Renal cortex interstitium (tissue), 11 donors: ENCODE measurements at regions not wholly inside any gene's neighbourhood (a gene's known extent, or its start where the extent isn't known, plus 50 kb on each side); places are given as distances from the start of the nearest gene placed in this dataset.

ENCODE experiments used
- DNase-seq, 11 donors: peaks; one replicate each; pipeline ENCODE4 v3.0.0-alpha.2; 2013; ENCODE audit warnings: low read depth in 9 of 11, low spot score in 4 of 11; ENCODE audit errors: extremely low read depth in 1 of 11

DNA sequence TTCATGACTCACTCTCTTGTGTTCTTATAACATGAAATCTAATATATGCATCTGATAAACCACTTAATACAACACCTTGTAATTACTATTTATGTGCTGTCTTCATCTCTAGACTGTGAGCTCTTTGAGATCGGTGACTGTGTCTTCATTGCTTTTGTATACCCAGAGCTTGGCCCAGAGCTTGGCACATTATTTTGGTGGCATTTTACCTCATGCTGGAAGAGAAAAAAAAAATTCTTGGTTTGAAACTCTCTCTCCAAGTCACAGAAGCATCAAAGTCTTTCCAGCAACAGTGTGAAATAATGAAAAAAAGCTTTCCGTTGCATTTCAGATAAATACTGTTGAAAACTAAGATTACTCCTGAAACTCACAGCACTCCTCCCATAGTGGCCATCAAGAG is 451.6 kb downstream of the NUF2 start:
- DNase-seq = no peak

DNA sequence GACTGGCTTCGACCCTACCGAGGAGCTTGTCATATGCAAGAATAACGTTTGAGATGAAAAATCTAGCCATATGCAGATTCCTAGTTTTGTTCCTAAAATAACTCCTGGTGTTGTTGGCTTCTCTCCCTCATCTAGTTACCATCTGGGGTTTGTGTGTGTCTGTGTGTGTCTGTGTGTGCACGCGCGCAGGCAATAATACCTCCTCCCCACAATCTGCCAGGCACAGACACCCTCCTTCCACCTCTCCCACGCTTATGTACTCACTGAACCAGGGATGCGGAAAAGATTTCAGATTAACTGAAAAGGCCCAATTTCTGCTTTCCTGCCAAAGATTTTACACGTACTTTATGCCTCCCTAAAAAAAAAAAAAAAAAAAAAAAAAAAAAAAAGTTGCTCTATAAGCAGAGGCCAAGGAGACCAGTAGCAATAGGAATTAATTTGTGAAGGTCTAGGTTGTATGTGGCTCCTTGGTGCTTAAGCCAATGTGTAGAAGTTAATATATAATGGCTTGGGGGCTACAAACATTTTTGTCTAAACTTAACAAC is 452.7 kb downstream of the NUF2 start:
- DNase-seq = peak in 8 of 11 donors; percentile 8 to 49 (median 24)

DNA sequence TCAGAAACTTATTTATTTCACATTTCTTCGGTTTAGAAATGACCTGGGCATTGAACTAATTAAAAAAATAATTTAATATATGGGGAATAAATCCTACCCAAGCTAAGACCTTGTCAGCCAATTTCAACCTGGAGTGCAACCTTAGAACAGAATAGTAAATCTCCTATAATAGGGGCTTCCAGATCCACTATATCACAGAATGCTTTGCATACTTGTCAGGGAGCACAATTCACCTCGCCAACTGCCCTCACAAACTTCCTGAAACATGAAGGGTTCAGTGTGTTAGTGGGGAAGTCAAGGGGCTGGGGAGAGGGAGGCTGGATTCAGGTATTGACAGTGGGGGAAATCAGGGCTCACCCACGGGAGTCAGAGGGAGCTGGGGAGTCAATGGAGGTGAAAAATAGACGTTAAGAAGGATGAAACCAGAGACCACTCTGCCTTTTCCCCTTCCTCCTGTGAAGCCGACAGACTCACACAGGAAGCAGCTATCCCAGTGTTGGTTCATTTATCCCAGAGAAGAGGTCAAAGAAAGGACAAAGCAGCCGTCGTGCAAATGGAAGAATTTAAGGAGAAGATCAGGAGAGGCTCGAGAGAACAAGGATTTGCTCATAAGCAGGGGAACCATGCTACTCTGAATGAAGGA is 453.3 kb downstream of the NUF2 start:
- DNase-seq = peak; percentile 32 to 71 (median 44)

DNA sequence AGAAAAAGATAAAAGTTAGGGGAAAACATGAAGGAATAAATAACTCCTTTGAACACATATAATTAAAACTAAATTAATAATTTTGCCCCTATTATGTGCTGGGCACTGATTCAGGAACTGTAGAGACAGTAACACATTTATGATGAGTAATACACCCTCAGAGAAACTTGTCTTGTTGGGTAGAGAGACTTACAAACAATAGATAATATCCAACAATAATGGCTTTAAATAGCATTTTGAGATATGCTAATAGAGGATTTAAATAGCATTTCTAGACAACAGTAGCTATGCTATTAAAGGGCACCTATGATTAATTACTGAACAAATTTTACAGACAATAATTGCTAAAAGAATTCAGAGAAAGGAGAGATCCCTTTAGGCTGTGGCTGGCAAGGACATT is 455.5 kb downstream of the NUF2 start:
- DNase-seq = no peak

DNA sequence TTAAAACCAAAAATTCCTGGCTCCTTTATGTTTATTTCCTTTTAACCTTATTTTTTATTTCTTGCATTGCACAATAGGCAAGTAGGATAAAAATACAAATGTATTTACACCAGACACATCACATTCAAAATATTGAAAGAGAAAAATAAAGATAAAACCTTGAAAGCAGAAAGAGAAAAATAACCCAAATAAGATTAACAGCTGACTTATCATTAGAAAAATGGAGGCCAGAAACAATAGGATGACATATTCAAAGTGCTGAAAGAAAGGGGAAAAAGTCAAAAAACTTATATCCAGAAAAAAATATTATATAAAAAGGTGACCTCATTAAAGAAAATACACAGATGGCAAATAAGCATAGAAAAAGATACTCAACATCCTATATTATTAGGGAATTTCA is 459.4 kb downstream of the NUF2 start:
- DNase-seq = no peak

DNA sequence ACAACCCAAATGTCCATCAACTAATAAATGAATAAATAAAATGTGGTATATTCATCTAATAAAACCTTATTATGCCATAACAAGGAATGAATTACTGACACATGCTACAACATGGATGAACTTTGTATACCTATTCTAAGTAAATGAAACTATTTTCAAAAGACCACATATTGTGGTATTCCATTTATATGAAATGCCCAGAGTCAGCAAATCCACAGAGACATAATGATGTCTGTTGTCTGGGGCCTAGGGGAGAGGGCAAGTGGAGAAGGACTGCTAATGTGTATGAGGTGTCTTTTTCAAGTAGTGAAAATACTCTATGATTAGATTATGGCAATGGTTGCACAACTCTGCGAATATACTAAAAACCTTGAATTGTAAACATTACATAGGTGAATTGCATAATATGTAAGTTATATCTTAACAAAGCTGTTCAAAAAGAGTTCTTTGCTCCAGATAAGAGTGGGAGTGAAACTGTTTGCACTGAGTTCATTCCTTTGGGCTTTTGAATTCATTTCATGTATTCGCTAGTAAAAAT is 464.2 kb downstream of the NUF2 start:
- DNase-seq = no peak

DNA sequence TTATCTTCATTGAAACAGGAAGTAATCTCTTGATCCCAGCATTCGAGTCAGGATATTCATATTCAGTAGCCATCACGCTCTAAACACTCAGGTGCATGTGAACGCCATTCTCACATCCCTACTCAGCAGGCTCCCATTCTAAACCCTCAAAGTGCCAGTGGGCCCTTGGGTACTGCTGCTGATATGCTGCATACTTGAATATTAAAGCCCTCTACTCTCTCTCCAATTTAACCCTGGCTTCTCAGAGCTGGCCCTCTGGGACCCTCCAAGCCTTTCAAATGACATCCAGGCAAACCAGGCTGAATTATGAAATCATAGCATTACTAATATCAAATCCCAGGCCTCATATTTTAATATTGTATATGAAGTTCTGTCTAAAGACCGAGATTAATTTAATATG is 468.2 kb downstream of the NUF2 start:
- no peak for DNase-seq

DNA sequence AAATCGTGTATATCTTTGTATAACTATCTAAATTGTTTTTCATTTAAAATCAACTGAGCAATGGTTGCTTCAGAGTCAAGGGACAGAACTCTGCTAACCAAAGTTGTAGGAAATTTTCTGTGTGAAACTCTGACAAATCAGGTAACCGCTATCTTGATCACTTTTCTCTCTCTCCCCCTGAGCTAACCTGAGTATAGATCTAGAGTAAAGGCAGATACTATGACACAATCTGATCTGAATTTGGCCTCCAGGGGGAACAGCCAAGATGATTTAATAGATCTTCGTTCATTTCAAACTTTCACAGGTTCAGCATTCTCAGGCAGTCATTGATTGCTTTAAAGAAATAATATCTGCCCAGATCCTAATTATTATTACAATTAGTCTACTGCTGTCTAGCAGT is 472.8 kb downstream of the NUF2 start:
- DNase-seq = no peak

DNA sequence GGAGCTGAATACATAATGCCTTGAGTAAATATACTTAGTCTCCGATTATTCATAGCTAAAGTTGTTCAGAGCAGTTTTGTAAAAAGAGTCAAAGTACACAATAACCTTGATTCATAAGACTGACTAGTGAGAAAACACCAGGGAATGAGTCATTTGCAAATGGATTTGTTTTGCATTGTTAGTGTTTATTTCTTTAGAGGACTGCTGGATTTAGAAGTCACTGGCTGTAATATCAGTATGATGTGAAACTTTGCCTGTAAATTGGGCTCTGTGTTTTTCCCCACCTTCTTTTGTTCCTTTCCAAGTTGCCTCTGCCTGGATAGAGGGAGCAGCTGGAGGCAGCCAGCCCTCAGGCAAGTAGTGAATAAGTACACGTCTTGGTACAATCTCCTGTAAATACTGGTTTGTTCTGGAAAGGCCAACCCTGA is 474.7 kb downstream of the NUF2 start:
- DNase-seq = no peak

DNA sequence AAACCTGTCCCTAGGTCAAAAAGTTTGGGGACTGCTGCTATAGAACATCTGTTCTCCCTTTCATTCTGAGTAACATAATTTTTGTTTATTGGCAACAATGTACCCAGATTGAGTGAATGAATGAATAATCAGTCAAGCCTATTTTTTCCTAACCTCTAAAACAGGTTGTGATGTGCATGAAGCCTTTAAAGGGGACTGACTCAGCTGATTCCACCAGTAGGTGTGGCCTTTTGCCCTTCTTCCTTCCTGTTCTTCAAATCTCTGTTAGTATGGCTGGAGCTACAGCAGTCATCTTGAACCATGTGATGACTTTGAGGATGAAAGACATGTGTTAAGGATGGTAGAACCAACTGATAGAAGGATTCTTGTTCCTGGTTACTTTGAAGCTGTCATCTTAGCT is 476.1 kb downstream of the NUF2 start:
- no peak for DNase-seq

DNA sequence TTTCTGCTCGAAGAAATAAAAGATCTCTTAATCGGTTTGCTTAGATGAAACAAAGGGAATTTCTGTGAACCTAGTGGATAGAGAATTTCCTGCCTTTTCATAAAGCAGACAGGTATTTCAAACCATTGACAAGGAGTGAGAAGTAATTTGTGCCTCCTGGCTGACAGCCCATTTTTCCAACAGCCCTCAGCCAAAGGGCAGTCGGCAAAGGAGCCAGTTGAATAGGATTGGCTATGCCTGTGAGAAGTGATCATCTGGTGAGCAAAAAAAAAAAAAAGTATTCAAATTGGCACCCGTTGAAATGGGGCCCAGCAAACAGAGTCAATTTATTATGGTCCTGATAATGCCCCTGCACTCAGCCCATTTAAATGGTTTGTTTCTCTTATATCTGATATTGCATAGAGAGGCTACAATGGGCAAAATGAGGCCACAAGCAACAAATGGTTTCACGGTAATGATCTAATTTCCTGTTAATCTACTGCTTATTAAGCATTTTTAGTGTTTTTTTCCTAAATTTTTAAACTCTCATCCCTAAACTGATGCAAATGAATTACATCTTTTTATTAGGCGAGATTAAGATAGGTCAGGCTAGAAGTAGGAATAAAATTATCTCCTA is 477.5 kb downstream of the NUF2 start:
- DNase-seq = no peak

DNA sequence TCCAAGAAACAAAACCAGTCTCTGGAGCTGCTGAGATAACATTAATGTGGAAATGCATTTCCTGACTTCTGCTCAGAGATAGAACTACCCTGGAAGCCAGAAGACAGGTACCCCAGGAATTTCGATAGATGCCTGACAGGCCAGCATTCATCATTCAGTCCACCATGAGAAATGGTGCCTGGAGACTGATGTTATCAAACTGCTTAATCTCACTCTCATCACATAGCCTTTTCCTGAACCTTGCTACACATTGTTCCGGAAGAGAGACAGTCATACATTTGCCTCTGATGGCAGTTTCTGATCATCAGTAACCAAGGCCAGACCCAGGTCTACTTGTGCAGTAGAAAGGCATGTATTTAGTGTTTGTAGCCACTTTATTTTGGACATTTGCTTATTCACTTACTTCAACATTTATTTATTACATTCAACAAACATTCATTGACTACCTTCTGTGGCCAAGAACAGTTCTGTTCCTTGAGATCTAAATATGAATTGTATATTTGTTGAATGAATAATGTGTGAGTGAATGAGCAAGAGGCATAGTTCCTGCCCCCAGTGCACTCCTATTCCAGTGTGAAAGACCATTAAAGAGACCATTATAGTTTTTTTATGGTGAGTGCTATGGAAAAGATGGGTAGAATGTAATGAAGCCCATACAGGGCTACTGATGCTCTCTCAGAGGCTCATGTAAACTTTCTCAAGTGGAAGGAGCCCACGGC is 485.7 kb downstream of the NUF2 start:
- peak in 6 of 11 donors; percentile 2 to 20 (median 11) for DNase-seq

DNA sequence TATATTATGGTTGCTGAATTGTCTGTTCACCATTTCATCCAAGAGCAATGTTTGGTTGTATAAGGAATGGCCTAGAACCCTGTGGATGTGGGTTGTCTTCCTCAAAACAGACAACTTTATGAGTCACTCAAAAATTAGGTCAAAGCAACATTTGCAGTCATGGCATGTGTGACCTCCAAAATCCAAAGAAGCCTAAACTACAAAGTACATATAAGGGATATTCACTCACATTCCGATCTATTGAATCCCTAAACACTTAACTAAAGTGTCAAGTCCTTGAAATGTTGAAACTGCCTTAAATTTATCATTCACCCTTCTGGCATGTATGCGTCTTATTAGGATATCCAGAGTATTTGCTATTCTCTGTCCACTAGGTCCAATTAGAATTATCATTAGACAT is 491.5 kb downstream of the NUF2 start:
- DNase-seq = no peak

DNA sequence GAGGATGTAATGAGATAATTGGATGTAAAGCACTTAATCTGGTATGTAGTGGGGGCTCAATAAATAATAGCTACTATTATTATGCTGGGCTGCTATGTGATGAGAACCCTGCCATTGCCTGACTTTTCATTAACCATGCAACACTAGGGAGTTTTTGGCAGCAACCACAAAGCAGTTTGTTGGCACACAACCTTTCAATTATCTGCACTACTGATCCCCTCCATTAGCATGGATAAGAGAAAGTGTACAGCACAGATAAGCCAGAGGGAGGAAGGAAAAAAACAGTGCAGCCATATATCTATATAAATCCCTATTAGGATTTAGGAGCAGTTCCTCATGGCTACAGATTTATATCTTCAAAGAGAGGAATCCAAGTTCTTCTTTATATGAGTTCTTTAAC is 498.5 kb downstream of the NUF2 start:
- DNase-seq = no peak

DNA sequence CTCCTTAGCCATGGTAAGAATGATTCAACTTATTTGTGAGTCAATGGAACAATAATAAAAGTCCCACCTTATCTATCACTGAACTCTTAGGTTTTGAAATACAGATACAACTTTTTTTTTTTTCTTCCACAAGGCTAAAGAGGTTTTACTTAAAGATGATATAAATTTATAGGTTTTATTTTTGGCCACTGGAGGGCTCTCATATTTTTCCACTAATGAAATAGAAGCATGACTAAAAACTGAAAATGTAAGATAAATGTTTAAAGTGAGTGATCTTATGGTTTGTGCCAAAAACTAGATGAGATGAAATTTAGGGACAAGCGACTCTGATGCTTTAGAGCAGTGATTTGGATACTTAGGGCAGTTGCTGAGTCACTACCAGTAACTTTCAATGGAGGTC is 499.0 kb downstream of the NUF2 start:
- no peak for DNase-seq

DNA sequence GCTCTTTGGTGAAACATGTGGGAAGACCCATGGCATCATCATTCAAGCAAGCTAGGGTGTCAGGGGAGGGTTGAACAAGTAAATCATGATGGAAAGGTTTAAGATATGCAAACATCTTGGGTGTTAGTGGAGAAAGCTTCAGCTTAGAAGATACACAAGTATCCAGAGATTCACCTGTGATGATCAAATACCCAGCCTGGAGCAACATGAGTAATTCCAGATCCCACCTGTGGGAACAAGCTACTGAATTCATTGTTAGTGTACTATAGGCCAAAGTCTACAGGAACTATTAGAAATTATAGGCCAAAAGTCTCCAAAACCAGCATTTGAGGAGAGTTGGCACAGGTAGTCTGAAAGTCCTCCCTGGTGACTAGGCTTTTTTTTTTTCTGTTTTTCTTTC is 499.9 kb downstream of the NUF2 start:
- DNase-seq = no peak

DNA sequence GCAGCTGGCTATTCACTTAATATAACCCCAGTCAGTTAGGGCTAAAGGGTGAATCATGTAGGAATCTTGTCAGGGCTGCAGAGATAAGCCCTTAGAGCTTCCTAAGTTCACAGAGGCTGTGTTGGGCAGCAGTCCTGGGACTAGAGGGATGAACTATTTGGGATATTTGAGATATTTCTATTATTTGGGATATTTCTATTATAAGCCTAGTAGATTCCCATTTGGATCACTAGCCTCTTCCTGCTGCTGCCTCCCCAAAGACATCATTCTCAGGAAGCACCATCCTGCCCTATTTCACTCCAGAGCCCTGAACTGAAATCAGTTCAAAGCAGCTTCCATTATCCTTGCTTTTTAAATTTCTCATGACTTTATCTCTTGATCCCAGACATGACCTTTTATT is 501.3 kb downstream of the NUF2 start:
- DNase-seq = no peak

DNA sequence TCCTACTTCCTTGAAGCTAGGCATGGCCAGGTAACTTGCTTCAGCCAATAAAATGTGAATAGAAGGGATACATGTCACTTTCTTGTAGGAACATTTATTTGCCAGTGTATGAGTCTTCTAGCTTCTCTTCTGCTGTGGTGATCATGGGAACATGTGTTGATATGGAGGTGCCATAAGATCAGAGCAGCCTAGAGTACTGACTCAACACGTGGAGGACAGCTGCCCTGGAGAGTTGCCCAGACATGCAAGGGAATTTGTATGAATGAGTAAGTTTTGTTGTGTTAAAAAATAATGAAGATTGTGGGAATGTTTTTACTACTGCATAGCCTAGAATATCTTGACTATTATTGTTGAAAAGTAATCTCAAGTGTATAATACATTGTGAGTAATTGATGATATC is 502.3 kb downstream of the NUF2 start:
- DNase-seq = no peak

DNA sequence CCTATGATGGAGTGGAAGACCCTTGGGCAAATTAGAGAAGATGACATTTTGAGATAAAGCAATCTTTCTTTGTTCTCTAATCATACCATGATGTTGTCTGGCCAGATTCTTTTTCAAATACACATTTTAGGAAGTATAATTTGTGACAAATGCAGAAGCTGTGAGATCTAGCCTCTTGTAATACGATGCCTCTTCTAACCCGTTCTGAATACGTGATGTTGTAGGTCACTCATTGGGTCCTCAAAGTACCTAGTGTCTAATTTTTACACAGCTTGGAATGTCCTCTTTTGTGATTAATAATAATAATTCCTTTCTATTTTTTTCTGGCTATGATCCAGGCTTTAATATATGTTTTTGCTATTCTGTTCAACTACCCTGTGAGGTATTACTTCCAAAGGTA is 502.7 kb downstream of the NUF2 start:
- DNase-seq = no peak

DNA sequence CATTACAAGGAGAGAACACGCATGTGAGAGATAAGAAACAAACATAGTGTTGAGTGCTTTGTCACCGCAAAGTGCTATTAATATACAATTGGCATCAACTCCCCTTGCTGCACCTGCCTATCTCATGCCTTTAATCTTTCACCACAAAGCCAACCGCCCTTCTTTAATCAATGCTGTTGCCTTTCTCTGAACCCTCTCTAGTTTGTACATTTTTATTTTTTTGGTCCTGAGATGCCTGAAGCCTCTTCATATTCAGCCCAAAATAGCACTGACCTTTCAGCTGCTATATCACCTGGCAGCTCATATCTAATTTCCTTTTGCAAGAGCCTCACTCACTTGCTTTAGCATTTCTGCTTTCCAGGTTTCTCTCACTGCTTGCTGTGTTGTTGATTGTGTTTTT is 504.7 kb downstream of the NUF2 start:
- no peak for DNase-seq
